Stomach smooth muscle (tissue), 2 donors: ENCODE measurements at regions not wholly inside any gene's neighbourhood (a gene's known extent, or its start where the extent isn't known, plus 50 kb on each side); places are given as distances from the start of the nearest gene placed in this dataset.

Experiments
- H3K27ac ChIP-seq: one replicate; pipeline ENCODE4 v1.7.0; 2013; ENCODE audit warnings: mild to moderate bottlenecking, low read length, inconsistent platforms
- H3K27me3 ChIP-seq, 2 donors: one replicate each; pipeline ENCODE4 v1.7.0; 2013; ENCODE audit warnings: low read length in 2 of 2; ENCODE audit not compliant: insufficient read depth in 2 of 2, control insufficient read depth in 1 of 2
- H3K36me3 ChIP-seq, 2 donors: one replicate each; pipeline ENCODE4 v1.7.0; 2013; ENCODE audit warnings: low read length in 2 of 2; ENCODE audit not compliant: control insufficient read depth in 2 of 2, insufficient read depth in 2 of 2
- H3K4me1 ChIP-seq: one replicate; pipeline ENCODE4 v1.7.0; 2013; ENCODE audit warnings: low read length; ENCODE audit not compliant: control insufficient read depth, insufficient read depth
- H3K4me3 ChIP-seq, 2 donors: one replicate each; pipeline ENCODE4 v1.7.0; 2013; ENCODE audit warnings: low read length in 2 of 2
- H3K9ac ChIP-seq, 2 donors: one replicate each; pipeline ENCODE4 v1.7.0; 2013; ENCODE audit warnings: low read length in 2 of 2, mild to moderate bottlenecking in 1 of 2
- H3K9me3 ChIP-seq, 2 donors: one replicate each; pipeline ENCODE4 v1.7.0; 2013; ENCODE audit warnings: low read length in 2 of 2; ENCODE audit not compliant: control insufficient read depth in 2 of 2
- donor health status: healthy.
- donor health status: Pancreatic carcinoma.

DNA sequence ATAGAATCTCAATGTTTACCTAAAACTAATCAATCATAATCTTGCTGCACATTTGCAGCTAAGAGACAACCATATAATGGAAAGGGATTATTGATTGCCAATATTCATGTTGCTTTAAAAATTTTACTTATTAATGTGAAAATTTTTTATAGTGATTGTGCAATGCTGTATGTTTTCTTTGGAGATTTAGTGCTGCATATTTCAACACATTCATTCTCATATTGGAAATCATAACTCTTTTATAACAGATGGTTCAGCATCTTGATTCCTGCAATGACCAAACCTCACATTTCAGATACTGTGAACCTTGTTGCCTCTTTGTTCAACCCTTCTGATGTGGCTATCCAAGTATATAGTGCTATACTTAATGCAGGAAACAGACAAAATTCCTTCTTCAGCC, 502.6 kb downstream of the C4orf33 start:
- no peak overlapping the region for H3K27ac ChIP-seq
- no peak overlapping the region for H3K9ac ChIP-seq
- H3K4me3 ChIP-seq = no peak overlapping the region
- no peaks in the 10 kb centered on the region for H3K36me3 ChIP-seq
- H3K9me3 ChIP-seq = peaks cover 0 to 4% of the 10 kb centered on the region in 2 donors
- no peaks in the 10 kb centered on the region for H3K4me1 ChIP-seq
- H3K27me3 ChIP-seq = no peaks in the 10 kb centered on the region

DNA sequence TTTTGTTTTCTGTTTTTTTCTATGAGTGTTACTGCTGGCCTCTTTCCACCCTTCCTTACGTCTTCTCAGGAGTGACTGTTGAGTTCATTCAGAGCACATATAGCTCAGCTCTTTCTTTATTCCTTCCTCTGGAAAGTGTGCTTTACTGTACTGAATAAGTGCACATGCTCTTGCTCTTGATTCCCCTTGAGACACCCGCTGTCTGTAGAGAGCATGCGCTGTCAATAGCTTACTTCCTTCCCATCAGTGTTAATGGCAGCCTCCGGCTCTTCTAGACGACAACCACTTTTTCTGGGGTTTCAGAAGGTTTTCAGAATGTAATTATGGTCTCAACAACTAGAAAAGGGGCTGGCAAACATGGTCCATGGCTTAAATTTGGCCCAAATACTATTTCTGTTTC, 504.9 kb downstream of the C4orf33 start:
- no peak overlapping the region for H3K4me3 ChIP-seq
- H3K9me3 ChIP-seq = no peaks in the 10 kb centered on the region
- H3K4me1 ChIP-seq = no peaks in the 10 kb centered on the region
- no peaks in the 10 kb centered on the region for H3K27me3 ChIP-seq
- no peak overlapping the region for H3K27ac ChIP-seq
- no peaks in the 10 kb centered on the region for H3K36me3 ChIP-seq
- no peak overlapping the region for H3K9ac ChIP-seq

DNA sequence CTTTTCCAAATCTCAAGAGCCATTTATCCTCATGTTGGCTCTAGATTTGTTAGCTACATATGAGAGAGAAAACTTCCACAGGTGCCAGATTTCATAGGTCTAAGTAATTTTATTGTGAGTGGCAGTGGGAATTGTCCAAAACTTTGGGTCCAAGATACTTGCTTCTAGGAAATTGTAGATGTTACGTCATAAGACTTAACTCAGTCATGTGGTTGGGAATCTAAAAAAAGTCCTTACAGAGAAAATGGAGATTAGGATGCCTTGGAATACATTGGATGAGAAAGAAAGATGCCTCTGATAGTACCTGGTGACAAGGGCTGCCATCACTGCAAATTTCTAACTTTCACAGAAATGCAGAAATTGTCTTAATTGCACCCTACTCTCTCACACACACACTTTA, 506.5 kb downstream of the C4orf33 start:
- H3K9me3 ChIP-seq = no peaks in the 10 kb centered on the region
- H3K4me1 ChIP-seq = no peaks in the 10 kb centered on the region
- no peaks in the 10 kb centered on the region for H3K27me3 ChIP-seq
- H3K27ac ChIP-seq = no peak overlapping the region
- H3K4me3 ChIP-seq = no peak overlapping the region
- H3K9ac ChIP-seq = no peak overlapping the region
- no peaks in the 10 kb centered on the region for H3K36me3 ChIP-seq

DNA sequence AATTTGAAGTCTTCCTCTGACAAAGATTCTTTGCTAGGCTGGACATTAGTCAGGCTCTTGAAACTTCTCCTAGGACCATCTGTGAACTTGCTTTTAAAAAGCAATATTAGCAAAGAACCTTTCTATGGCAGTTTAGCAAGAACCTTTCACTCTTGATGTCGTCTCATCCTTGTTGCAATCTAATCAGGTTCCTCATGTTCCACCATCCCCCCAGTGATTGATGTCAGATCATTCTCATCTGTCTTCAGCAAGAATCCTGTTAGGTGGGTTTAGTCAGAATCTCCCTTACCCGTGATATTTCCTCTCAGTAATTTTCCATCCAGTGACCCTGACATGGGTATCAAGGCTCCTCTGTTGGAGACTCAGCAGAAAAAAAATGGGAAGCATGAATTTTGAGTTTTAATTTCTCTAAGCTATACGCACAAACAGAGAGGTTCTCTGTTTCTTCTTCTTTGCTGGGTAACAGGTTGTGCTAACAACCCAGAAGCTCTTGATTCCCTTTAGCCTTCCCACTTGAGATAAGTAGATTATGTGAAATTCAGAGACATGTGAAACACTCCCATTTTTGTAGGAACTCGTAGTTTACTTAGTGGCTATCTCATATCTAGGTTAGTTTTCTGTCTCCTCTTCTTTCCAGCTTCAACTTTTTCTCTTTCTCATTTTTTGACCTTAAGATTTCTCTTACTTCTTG, 507.4 kb downstream of the C4orf33 start:
- no peak overlapping the region for H3K4me3 ChIP-seq
- no peaks in the 10 kb centered on the region for H3K9me3 ChIP-seq
- H3K27ac ChIP-seq = no peak overlapping the region
- no peaks in the 10 kb centered on the region for H3K27me3 ChIP-seq
- H3K4me1 ChIP-seq = no peaks in the 10 kb centered on the region
- H3K9ac ChIP-seq = no peak overlapping the region
- no peaks in the 10 kb centered on the region for H3K36me3 ChIP-seq

DNA sequence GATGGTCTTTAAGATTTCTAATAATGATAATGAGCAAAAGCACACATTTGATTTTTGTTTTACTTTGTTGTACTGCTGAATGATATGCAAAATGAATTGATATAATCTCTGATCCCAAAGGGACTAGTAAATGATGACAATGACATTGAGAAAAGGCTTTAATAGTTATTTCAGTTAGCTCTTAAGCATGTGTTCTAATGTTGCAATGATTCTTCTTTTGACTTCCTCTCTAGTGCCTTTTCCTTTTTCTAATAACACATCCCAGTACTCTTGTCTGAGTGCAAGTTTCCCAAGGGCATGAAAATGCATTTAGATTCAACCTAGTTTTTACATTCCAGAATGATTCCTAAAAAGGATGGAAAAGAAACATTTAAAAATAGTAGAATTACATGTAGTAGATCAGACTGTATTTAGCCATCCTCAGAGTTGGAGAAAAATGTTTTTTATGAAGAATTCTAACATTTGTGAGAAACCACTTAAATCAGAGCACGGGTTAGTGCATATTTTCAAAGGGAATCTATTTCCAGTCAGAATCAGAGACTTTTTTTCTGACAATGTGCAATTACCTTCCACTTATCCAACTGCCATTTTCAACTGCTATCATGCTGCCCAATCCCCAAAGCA, 508.8 kb downstream of the C4orf33 start:
- no peaks in the 10 kb centered on the region for H3K36me3 ChIP-seq
- H3K27me3 ChIP-seq = no peaks in the 10 kb centered on the region
- H3K4me3 ChIP-seq = no peak overlapping the region
- H3K27ac ChIP-seq = no peak overlapping the region
- H3K9ac ChIP-seq = no peak overlapping the region
- H3K9me3 ChIP-seq = no peaks in the 10 kb centered on the region
- no peaks in the 10 kb centered on the region for H3K4me1 ChIP-seq

DNA sequence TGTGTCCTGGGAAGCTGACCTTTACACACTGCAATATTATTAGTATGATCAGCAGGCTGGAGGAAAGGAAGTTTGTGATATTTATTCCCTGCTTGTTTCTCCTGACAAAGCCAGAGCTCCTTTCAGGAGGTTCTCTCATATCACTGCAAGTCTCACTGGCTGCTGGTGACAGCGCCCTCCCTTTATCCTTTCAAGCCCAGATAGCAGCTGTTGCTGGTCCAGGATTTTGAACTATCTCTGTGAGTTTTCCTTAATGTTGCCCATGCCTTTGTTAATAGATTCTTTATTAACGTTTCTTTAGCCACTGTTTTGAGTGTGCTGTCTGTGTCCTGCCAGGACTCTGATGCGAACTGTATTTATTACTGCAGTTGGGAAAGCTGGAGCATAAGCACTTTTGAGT, 518.7 kb downstream of the C4orf33 start:
- no peaks in the 10 kb centered on the region for H3K9me3 ChIP-seq
- no peak overlapping the region for H3K27ac ChIP-seq
- no peaks in the 10 kb centered on the region for H3K36me3 ChIP-seq
- H3K4me3 ChIP-seq = no peak overlapping the region
- H3K4me1 ChIP-seq = no peaks in the 10 kb centered on the region
- no peak overlapping the region for H3K9ac ChIP-seq
- H3K27me3 ChIP-seq = no peaks in the 10 kb centered on the region

DNA sequence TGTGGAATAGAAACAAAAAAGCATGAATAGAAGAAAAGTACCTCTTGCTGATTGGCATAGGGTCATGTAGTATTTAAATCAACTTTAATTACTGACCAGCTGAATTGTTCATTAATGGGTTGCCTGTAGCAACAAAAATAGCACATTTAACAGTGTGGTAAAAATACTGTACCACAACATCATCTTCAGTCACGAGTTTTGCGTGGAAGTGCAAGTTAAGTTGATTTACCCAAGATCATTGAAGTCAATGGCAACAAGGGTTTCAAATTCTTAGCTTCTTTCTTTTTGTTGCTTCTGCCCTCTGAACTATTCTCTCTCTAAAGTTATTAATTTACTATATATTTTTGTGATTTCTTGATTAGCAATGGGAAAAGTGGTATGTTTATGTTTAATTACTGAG, 526.6 kb downstream of the C4orf33 start:
- no peaks in the 10 kb centered on the region for H3K36me3 ChIP-seq
- H3K9me3 ChIP-seq = no peaks in the 10 kb centered on the region
- no peak overlapping the region for H3K9ac ChIP-seq
- H3K27ac ChIP-seq = no peak overlapping the region
- no peak overlapping the region for H3K4me3 ChIP-seq
- no peaks in the 10 kb centered on the region for H3K4me1 ChIP-seq
- H3K27me3 ChIP-seq = no peaks in the 10 kb centered on the region

DNA sequence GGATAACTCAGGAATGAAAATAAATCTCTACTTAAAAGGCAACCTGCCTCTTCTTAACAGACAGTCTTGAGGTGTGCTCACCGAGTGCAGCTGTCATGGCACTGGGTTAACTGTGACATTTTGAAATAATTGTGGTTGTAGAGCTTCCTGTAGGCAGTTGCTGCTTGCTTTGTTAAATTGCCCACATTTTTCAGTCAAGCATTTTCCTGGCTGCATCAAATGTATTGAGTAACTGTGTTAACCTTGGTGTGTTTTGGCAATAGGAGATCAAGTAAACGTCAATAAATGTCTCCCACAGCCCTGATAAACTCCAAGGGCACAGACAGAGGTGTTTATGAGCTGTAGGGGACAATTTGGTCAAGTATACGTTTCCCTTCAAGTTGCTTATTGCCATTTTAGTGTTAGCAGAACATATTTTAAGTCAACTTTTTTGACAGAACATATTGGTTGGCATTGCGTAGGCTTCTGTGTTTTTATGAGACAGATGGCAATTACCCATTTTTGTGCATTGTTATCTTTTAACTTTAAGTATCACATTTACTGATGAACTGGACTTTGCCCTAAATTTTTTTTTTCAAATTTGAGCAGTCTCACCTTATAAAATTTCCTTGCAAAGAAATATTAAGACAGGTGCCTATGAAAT, 527.4 kb downstream of the C4orf33 start:
- Histone ChIP-seq H3K27me3 (no peaks in the 10 kb centered on the region), H3K36me3 (no peaks in the 10 kb centered on the region), H3K9me3 (no peaks in the 10 kb centered on the region), H3K9ac (no peak overlapping the region), H3K4me1 (no peaks in the 10 kb centered on the region), H3K4me3 (no peak overlapping the region), H3K27ac (no peak overlapping the region)

DNA sequence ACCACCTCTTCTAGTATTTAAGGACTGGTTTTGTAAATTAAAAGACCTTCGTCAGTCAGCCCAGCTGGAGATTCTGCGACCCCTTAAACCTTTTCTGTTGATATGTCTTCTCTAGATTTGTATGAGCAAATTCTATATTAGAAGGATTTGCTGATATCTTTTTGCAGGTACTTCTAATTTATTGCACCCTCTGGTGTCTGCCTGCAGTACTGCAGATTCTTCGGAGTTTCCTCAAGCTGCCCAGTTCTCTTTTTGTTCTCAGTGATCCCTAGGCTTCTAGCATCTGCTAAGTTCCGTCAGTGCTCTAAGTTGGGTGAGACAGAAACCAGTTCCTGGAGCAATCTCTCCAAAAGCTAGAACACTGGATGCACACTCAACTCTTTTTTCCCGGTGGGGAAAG, 545.2 kb downstream of the C4orf33 start:
- Histone ChIP-seq H3K4me3 (no peak overlapping the region), H3K27ac (no peak overlapping the region), H3K9me3 (no peaks in the 10 kb centered on the region), H3K27me3 (no peaks in the 10 kb centered on the region), H3K4me1 (no peaks in the 10 kb centered on the region), H3K36me3 (no peaks in the 10 kb centered on the region), H3K9ac (no peak overlapping the region)

DNA sequence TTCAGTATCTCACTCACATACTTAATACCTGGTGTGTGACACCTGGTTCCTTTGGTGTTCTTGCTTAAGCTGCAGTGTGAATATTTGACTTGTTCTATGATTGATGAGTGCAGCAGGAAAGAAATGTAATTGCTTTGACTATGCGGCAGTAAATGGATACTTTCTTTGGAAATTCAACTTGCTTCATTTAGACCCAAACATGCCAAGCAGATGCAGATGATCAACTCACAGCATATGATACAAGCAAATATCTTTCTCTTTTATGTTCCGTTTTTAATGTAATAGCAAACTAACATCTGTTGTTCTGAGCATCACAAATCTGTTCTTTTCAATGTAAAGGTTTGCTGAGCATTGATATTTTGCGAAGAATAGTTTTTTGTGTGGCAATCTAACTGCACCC, 549.5 kb downstream of the C4orf33 start:
- Histone ChIP-seq H3K4me3 (no peak overlapping the region), H3K36me3 (no peaks in the 10 kb centered on the region), H3K4me1 (no peaks in the 10 kb centered on the region), H3K27me3 (no peaks in the 10 kb centered on the region), H3K9ac (no peak overlapping the region), H3K27ac (no peak overlapping the region), H3K9me3 (no peaks in the 10 kb centered on the region)

DNA sequence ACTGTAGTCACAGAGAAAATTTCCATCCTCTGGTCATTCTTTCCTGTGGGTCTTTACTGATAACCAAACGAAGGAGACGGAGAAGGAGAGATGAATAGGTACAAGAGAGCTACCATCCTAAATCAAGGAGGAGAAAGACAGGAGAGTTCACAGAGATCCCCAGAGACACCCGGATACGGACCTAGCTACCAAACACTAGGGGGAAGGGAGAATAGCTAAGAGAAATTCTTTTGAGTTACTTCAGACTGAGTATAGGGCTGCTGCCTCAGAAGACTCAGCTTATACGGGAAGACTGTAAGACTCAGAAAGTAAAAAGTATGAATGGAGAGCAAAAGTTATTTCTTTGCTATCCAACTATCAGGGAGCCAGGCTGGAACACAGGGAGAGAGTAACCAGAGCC, 572.1 kb downstream of the C4orf33 start:
- no peak overlapping the region for H3K9ac ChIP-seq
- H3K27ac ChIP-seq = no peak overlapping the region
- H3K36me3 ChIP-seq = no peaks in the 10 kb centered on the region
- H3K4me3 ChIP-seq = no peak overlapping the region
- no peaks in the 10 kb centered on the region for H3K4me1 ChIP-seq
- no peaks in the 10 kb centered on the region for H3K9me3 ChIP-seq
- H3K27me3 ChIP-seq = no peaks in the 10 kb centered on the region
